ENCODE measurements at regions not wholly inside any gene's neighbourhood (a gene's known extent, or its start where the extent isn't known, plus 50 kb on each side); places are given as distances from the start of the nearest gene placed in this dataset.

- Histone ChIP-seq H3K9me3 (ENCODE audit: insufficient read depth, low read length) (0 out of 2 replicates have a peak, but pooled peaks cover 6% of the 10 kb centered on the region), H3K27me3 (ENCODE audit: insufficient read depth, insufficient read length) (no peaks in the 10 kb centered on the region), H3K9ac (ENCODE audit: insufficient read length, low read depth) (no peak overlapping the region), H3K36me3 (ENCODE audit: insufficient read depth, insufficient read length, low read length) (no peaks in the 10 kb centered on the region), H3K4me3 (ENCODE audit: insufficient read length, low read depth) (no peak overlapping the region), H3K4me1 (ENCODE audit: insufficient read depth, insufficient read length) (no peaks in the 10 kb centered on the region)
- TF ChIP-seq ZNF274 (IDR thresholded peaks at IDR 0.05; ENCODE audit: low read depth, low read length) (no peak), YY1 (IDR thresholded peaks at IDR 0.05; ENCODE audit: insufficient read depth, insufficient read length) (no peak)
- DNase-seq (ENCODE audit: low read depth, low spot score): no peak
Observed at GRCh38 chr2:118388771-118389170, 300.5 kb downstream of the INSIG2 start.

GRCh38 chr2:118387509-118387908 lies 299.2 kb downstream of the INSIG2 start:
- no peak for DNase-seq (ENCODE audit: low read depth, low spot score)
- no peaks in the 10 kb centered on the region for H3K36me3 ChIP-seq (ENCODE audit: insufficient read depth, insufficient read length, low read length)
- H3K9ac ChIP-seq (ENCODE audit: insufficient read length, low read depth): no peak overlapping the region
- H3K4me3 ChIP-seq (ENCODE audit: insufficient read length, low read depth): no peak overlapping the region
- TF ChIP-seq YY1 (IDR thresholded peaks at IDR 0.05; ENCODE audit: insufficient read depth, insufficient read length) (no peak), SUZ12 (IDR thresholded peaks at IDR 0.05; ENCODE audit: extremely low read depth, insufficient read depth, insufficient read length) (no peak), ZNF274 (IDR thresholded peaks at IDR 0.05; ENCODE audit: low read depth, low read length) (no peak)
- H3K9me3 ChIP-seq (ENCODE audit: insufficient read depth, low read length): 0 out of 2 replicates have a peak, but pooled peaks cover 6% of the 10 kb centered on the region
- no peaks in the 10 kb centered on the region for H3K4me1 ChIP-seq (ENCODE audit: insufficient read depth, insufficient read length)
- no peaks in the 10 kb centered on the region for H3K27me3 ChIP-seq (ENCODE audit: insufficient read depth, insufficient read length)

- no peak for TF ChIP-seq YY1 (IDR thresholded peaks at IDR 0.05; ENCODE audit: insufficient read depth, insufficient read length)
- TF ChIP-seq ZNF274 (IDR thresholded peaks at IDR 0.05; ENCODE audit: low read depth, low read length): no peak
- TF ChIP-seq SUZ12 (IDR thresholded peaks at IDR 0.05; ENCODE audit: extremely low read depth, insufficient read depth, insufficient read length): no peak
- no peaks in the 10 kb centered on the region for H3K27me3 ChIP-seq (ENCODE audit: insufficient read depth, insufficient read length)
- H3K4me1 ChIP-seq (ENCODE audit: insufficient read depth, insufficient read length): no peaks in the 10 kb centered on the region
- 0 out of 2 replicates have a peak, but pooled peaks cover 6% of the 10 kb centered on the region for H3K9me3 ChIP-seq (ENCODE audit: insufficient read depth, low read length)
- no peak for DNase-seq (ENCODE audit: low read depth, low spot score)
- H3K4me3 ChIP-seq (ENCODE audit: insufficient read length, low read depth): no peak overlapping the region
- H3K9ac ChIP-seq (ENCODE audit: insufficient read length, low read depth): no peak overlapping the region
- no peaks in the 10 kb centered on the region for H3K36me3 ChIP-seq (ENCODE audit: insufficient read depth, insufficient read length, low read length)
Observed at GRCh38 chr2:118386641-118387302, 298.5 kb downstream of the INSIG2 start.

GRCh38 chr2:118380915-118381653 lies 292.8 kb downstream of the INSIG2 start:
- H3K4me3 ChIP-seq (ENCODE audit: insufficient read length, low read depth): no peak overlapping the region
- no peaks in the 10 kb centered on the region for H3K9me3 ChIP-seq (ENCODE audit: insufficient read depth, low read length)
- no peaks in the 10 kb centered on the region for H3K27me3 ChIP-seq (ENCODE audit: insufficient read depth, insufficient read length)
- H3K9ac ChIP-seq (ENCODE audit: insufficient read length, low read depth): no peak overlapping the region
- DNase-seq (ENCODE audit: low read depth, low spot score): no peak
- H3K36me3 ChIP-seq (ENCODE audit: insufficient read depth, insufficient read length, low read length): no peaks in the 10 kb centered on the region
- H3K4me1 ChIP-seq (ENCODE audit: insufficient read depth, insufficient read length): no peaks in the 10 kb centered on the region
- TF ChIP-seq ZNF274 (IDR thresholded peaks at IDR 0.05; ENCODE audit: low read depth, low read length) (no peak), YY1 (IDR thresholded peaks at IDR 0.05; ENCODE audit: insufficient read depth, insufficient read length) (no peak), SUZ12 (IDR thresholded peaks at IDR 0.05; ENCODE audit: extremely low read depth, insufficient read depth, insufficient read length) (no peak)

GRCh38 chr2:118375907-118376485 lies 287.7 kb downstream of the INSIG2 start:
- Histone ChIP-seq H3K27me3 (ENCODE audit: insufficient read depth, insufficient read length) (no peaks in the 10 kb centered on the region), H3K4me3 (ENCODE audit: insufficient read length, low read depth) (no peak overlapping the region), H3K4me1 (ENCODE audit: insufficient read depth, insufficient read length) (no peaks in the 10 kb centered on the region), H3K9me3 (ENCODE audit: insufficient read depth, low read length) (no peaks in the 10 kb centered on the region), H3K9ac (ENCODE audit: insufficient read length, low read depth) (no peak overlapping the region), H3K36me3 (ENCODE audit: insufficient read depth, insufficient read length, low read length) (no peaks in the 10 kb centered on the region)
- no peak for DNase-seq (ENCODE audit: low read depth, low spot score)
- TF ChIP-seq SUZ12 (IDR thresholded peaks at IDR 0.05; ENCODE audit: extremely low read depth, insufficient read depth, insufficient read length): no peak
- TF ChIP-seq ZNF274 (IDR thresholded peaks at IDR 0.05; ENCODE audit: low read depth, low read length): no peak
- no peak for TF ChIP-seq YY1 (IDR thresholded peaks at IDR 0.05; ENCODE audit: insufficient read depth, insufficient read length)

GRCh38 chr2:118374974-118375755 lies 286.9 kb downstream of the INSIG2 start:
- no peaks in the 10 kb centered on the region for H3K4me1 ChIP-seq (ENCODE audit: insufficient read depth, insufficient read length)
- no peak for DNase-seq (ENCODE audit: low read depth, low spot score)
- no peaks in the 10 kb centered on the region for H3K9me3 ChIP-seq (ENCODE audit: insufficient read depth, low read length)
- no peak for TF ChIP-seq YY1 (IDR thresholded peaks at IDR 0.05; ENCODE audit: insufficient read depth, insufficient read length)
- no peak for TF ChIP-seq ZNF274 (IDR thresholded peaks at IDR 0.05; ENCODE audit: low read depth, low read length)
- TF ChIP-seq SUZ12 (IDR thresholded peaks at IDR 0.05; ENCODE audit: extremely low read depth, insufficient read depth, insufficient read length): no peak
- H3K36me3 ChIP-seq (ENCODE audit: insufficient read depth, insufficient read length, low read length): no peaks in the 10 kb centered on the region
- H3K27me3 ChIP-seq (ENCODE audit: insufficient read depth, insufficient read length): no peaks in the 10 kb centered on the region
- H3K9ac ChIP-seq (ENCODE audit: insufficient read length, low read depth): no peak overlapping the region
- no peak overlapping the region for H3K4me3 ChIP-seq (ENCODE audit: insufficient read length, low read depth)

Data from NT2/D1 (cell line).